ENCODE measurements at regions not wholly inside any gene's neighbourhood (a gene's known extent, or its start where the extent isn't known, plus 50 kb on each side); places are given as distances from the start of the nearest gene placed in this dataset.

DNA sequence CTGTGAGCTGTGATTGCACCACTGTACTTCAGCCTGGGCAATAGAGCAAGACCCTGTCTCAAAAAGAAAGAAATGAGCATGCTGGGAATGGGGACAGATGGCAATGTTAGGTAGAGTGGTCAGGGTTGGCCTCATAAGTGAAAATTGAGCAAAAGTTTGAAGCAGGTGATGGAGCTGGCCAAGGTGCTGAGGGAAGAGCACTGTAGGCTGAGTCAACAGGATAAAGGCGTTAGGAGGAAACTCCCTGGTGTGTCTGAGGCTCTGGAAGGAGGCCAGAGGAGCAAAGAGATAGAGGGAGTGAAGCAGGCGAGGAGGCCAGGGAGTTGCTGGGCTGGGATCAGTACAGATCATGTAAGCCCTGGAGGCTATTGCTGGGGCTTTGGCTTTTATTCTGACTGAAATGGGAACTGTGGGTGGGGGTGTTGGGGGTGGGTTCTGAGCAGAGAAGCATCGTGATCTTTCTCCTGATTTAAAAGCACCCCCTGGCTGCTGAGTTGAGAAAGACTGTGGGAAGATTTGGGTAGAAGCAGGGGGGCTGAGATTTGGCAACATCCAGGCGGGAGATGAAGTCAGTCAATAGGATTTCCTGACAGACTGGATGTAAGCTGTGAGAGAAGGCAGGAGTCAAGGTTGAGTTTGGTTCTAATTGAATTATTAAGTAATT lies 52.5 kb upstream of the VKORC1L1 start:
- no peak overlapping the region for H3K9ac ChIP-seq (ENCODE audit: insufficient read depth, low read length)
- no peak overlapping the region for H3K4me3 ChIP-seq (replicated peaks in 1 of 4; ENCODE audit: control extremely low read depth in 1 of 4, insufficient read depth in 1 of 4, low read depth in 3 of 4, low read length in 4 of 4)
- H3K4me2 ChIP-seq (ENCODE audit: extremely low read depth, insufficient read depth, low read length), result no peak overlapping the region
- no peak overlapping the region for H2AFZ ChIP-seq (ENCODE audit: low read length)
- no peak overlapping the region for H3K27ac ChIP-seq (ENCODE audit: insufficient read depth, low read length)
- no peaks in the 10 kb centered on the region for H3K36me3 ChIP-seq (ENCODE audit: control insufficient read depth, insufficient read depth, low read length)
- no peaks in the 10 kb centered on the region for H3K9me3 ChIP-seq (ENCODE audit: control insufficient read depth, insufficient read depth, low read depth, low read length)
- H4K20me1 ChIP-seq (ENCODE audit: control insufficient read depth, extremely low read depth, insufficient read depth, low read length), result no peaks in the 10 kb centered on the region
- no peaks in the 10 kb centered on the region for H3K4me1 ChIP-seq (ENCODE audit: control insufficient read depth, extremely low read depth, insufficient read depth, low read length)
- no peak for TF ChIP-seq EZH2 (IDR thresholded peaks at IDR 0.05; ENCODE audit: low read length, missing control alignments)
- TF ChIP-seq, protein P1, sequence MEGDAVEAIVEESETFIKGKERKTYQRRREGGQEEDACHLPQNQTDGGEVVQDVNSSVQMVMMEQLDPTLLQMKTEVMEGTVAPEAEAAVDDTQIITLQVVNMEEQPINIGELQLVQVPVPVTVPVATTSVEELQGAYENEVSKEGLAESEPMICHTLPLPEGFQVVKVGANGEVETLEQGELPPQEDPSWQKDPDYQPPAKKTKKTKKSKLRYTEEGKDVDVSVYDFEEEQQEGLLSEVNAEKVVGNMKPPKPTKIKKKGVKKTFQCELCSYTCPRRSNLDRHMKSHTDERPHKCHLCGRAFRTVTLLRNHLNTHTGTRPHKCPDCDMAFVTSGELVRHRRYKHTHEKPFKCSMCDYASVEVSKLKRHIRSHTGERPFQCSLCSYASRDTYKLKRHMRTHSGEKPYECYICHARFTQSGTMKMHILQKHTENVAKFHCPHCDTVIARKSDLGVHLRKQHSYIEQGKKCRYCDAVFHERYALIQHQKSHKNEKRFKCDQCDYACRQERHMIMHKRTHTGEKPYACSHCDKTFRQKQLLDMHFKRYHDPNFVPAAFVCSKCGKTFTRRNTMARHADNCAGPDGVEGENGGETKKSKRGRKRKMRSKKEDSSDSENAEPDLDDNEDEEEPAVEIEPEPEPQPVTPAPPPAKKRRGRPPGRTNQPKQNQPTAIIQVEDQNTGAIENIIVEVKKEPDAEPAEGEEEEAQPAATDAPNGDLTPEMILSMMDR (conservative IDR thresholded peaks at IDR 0.05 in 1 of 2, IDR thresholded peaks at IDR 0.05 in 1 of 2; ENCODE audit: low read depth in 1 of 2, low read length in 2 of 2), result no peak
- H3K27me3 ChIP-seq (ENCODE audit: control insufficient read depth, insufficient read depth, low read length), result no peaks in the 10 kb centered on the region
- peak in 1 of 2 donors; percentile 7 for DNase-seq (ENCODE audit: low read depth in 2 of 2)
- no peaks in the 10 kb centered on the region for H3K79me2 ChIP-seq (ENCODE audit: control insufficient read depth, insufficient read depth, low read length)

All from fibroblast of lung (primary cell).